SK-N-SH (cell line): ENCODE measurements at regions not wholly inside any gene's neighbourhood (a gene's known extent, or its start where the extent isn't known, plus 50 kb on each side); places are given as distances from the start of the nearest gene placed in this dataset.

Experiments
- CTCF ChIA-PET: fragments of 300-600, 350-600 bp; formaldehyde crosslinking; extraction: SDS; loops from one replicate; lab custom pipeline; 2021; lab: Yijun Ruan, JAX
- POLR2A ChIA-PET: fragments of 350-600 bp; sonication (Branson Sonifier 250); formaldehyde crosslinking; extraction: SDS; loops from one replicate; lab custom pipeline; 2020; ENCODE audit warnings: antibody characterized with exemption, inconsistent platforms; lab: Yijun Ruan, JAX
- DNase-seq: peaks from one replicate; pipeline ENCODE4 v3.0.0; 2012
- H2AFZ ChIP-seq: fragments of 200-600 bp; sonication (generic); 2 replicates; pipeline ENCODE4 v1.8.1; 2016; ENCODE audit warnings: antibody characterized with exemption, mild to moderate bottlenecking, low read depth
- H3F3A ChIP-seq: fragments of 200-600 bp; sonication (generic); replicated peaks from 2 replicates; pipeline ENCODE3; 2016; ENCODE audit warnings: antibody characterized with exemption, mild to moderate bottlenecking; ENCODE audit not compliant: insufficient read depth
- H3K27ac ChIP-seq, 2 experiments: fragments of 200-500 bp in 1 of 2; fragments of 200-600 bp in 1 of 2; sonication (Bioruptor generic) in 1 of 2; sonication (generic), shearing (Covaris generic) in 1 of 2; 2 replicates each; pipeline versions ENCODE4 v1.5.1 to v1.6.1; 2014 to 2016; ENCODE audit warnings: low read depth in 2 of 2, inconsistent platforms in 1 of 2, low read length in 1 of 2, mild to moderate bottlenecking in 1 of 2, mixed read lengths in 1 of 2
- H3K27me3 ChIP-seq: fragments of 200-600 bp; sonication (generic), shearing (Covaris generic); 2 replicates; pipeline ENCODE4 v1.6.1; 2016; ENCODE audit warnings: mixed run types; ENCODE audit not compliant: insufficient read depth
- H3K36me3 ChIP-seq, 2 experiments: fragments of 200-500 bp in 1 of 2; fragments of 200-600 bp in 1 of 2; sonication (Bioruptor generic) in 1 of 2; sonication (generic) in 1 of 2; replicated peaks in 1 of 2; 2 replicates each; pipeline versions ENCODE3 to v1.5.1; 2014 to 2016; ENCODE audit warnings: low read length in 1 of 2, mild to moderate bottlenecking in 1 of 2; ENCODE audit not compliant: insufficient read depth in 2 of 2, control insufficient read depth in 1 of 2
- H3K4me1 ChIP-seq, 2 experiments: fragments of 200-500 bp in 1 of 2; fragments of 200-600 bp in 1 of 2; sonication (Bioruptor generic) in 1 of 2; sonication (generic), shearing (Covaris generic) in 1 of 2; 2 replicates each; pipeline versions ENCODE4 v1.5.1 to v1.6.1; 2014 to 2016; ENCODE audit warnings: low read depth in 1 of 2, low read length in 1 of 2, mixed run types in 1 of 2; ENCODE audit not compliant: insufficient read depth in 2 of 2, control insufficient read depth in 1 of 2
- H3K4me2 ChIP-seq: fragments of 200-600 bp; sonication (generic), shearing (Covaris generic); 2 replicates; pipeline ENCODE4 v1.6.1; 2017; ENCODE audit warnings: mixed run types
- H3K4me3 ChIP-seq, 2 experiments: fragments of 200-500 bp in 1 of 2; fragments of 200-600 bp in 1 of 2; sonication (Bioruptor generic) in 1 of 2; sonication (generic), shearing (Covaris generic) in 1 of 2; 2 replicates each; pipeline versions ENCODE4 v1.5.1 to v1.8.1; 2014 to 2016; ENCODE audit warnings: low read depth in 2 of 2, inconsistent platforms in 1 of 2, low read length in 1 of 2, mild to moderate bottlenecking in 1 of 2, mixed read lengths in 1 of 2, moderate library complexity in 1 of 2
- H3K79me2 ChIP-seq: fragments of 200-600 bp; sonication (generic); 2 replicates; pipeline ENCODE4 v1.8.1; 2017; ENCODE audit warnings: mild to moderate bottlenecking; ENCODE audit not compliant: insufficient read depth
- H3K9ac ChIP-seq: fragments of 200-600 bp; sonication (generic); 2 replicates; pipeline ENCODE4 v1.6.1; 2017; ENCODE audit warnings: mixed run types
- H3K9me2 ChIP-seq: fragments of 200-600 bp; sonication (generic); 2 replicates; pipeline ENCODE4 v1.6.1; 2017; ENCODE audit warnings: mixed run types
- H3K9me3 ChIP-seq: fragments of 200-600 bp; sonication (generic); 2 replicates; pipeline ENCODE4 v1.6.1; 2017; ENCODE audit warnings: mixed run types, mild to moderate bottlenecking, moderate library complexity
- H4K20me1 ChIP-seq: fragments of 200-600 bp; sonication (generic); 2 replicates; pipeline ENCODE4 v1.6.1; 2017; ENCODE audit warnings: mild to moderate bottlenecking, mixed run types; ENCODE audit not compliant: insufficient read depth
- EP300 ChIP-seq, 2 experiments: IDR thresholded peaks; 2 replicates each; pipeline versions ENCODE4 v1.4.0 to v1.6.1; 2012; ENCODE audit warnings: borderline replicate concordance in 1 of 2, low read depth in 1 of 2, low read length in 1 of 2
- EZH2phosphoT487 ChIP-seq: fragments of 200-600 bp; sonication (generic); IDR thresholded peaks from 2 replicates; pipeline ENCODE4 v1.6.1; 2017; ENCODE audit warnings: low read depth, mixed run types, mild to moderate bottlenecking, antibody characterized with exemption, moderate library complexity, borderline replicate concordance
- FOSL2 ChIP-seq: IDR thresholded peaks from 2 replicates; pipeline ENCODE4 v1.4.0; 2012; ENCODE audit warnings: low read depth, mild to moderate bottlenecking, moderate library complexity, borderline replicate concordance
- FOXJ3 ChIP-seq: sonication (generic); formaldehyde crosslinking; IDR thresholded peaks from 2 replicates; pipeline ENCODE4 v1.5.1; 2020; ENCODE audit warnings: mild to moderate bottlenecking, missing genetic modification reagents
- FOXM1 ChIP-seq: IDR thresholded peaks from 2 replicates; pipeline ENCODE4 v1.4.0; 2012; ENCODE audit warnings: low read depth, mild to moderate bottlenecking
- GABPA ChIP-seq: IDR thresholded peaks from 2 replicates; pipeline ENCODE4 v1.4.0; 2012; ENCODE audit warnings: low read depth, mild to moderate bottlenecking
- GATA2 ChIP-seq: sonication (generic); formaldehyde crosslinking; IDR thresholded peaks from 2 replicates; pipeline ENCODE4 v1.5.0; 2020; ENCODE audit warnings: mild to moderate bottlenecking, missing genetic modification reagents
- MEF2A ChIP-seq: IDR thresholded peaks from 2 replicates; pipeline ENCODE4 v1.4.0; 2012; ENCODE audit warnings: low read depth, borderline replicate concordance
- MXI1 ChIP-seq: IDR thresholded peaks from 2 replicates; pipeline ENCODE4 v1.6.1; 2012; ENCODE audit warnings: mild to moderate bottlenecking, low read depth, low read length, improper control_type of control experiment
- NFIC ChIP-seq: IDR thresholded peaks from 2 replicates; pipeline ENCODE4 v1.4.0; 2012; ENCODE audit warnings: borderline replicate concordance
- NRF1 ChIP-seq: IDR thresholded peaks from 2 replicates; pipeline ENCODE4 v1.6.1; 2012; ENCODE audit warnings: low read depth, mild to moderate bottlenecking, low read length
- POLR2AphosphoS5 ChIP-seq: IDR thresholded peaks from 2 replicates; pipeline ENCODE4 v1.6.1; 2012; ENCODE audit warnings: low read depth, low read length
- RAD21 ChIP-seq: IDR thresholded peaks from 2 replicates; pipeline ENCODE4 v1.6.1; 2012; ENCODE audit warnings: mild to moderate bottlenecking, low read length
- SIN3A ChIP-seq: IDR thresholded peaks from 2 replicates; pipeline ENCODE4 v1.6.1; 2012; ENCODE audit warnings: low read depth, mild to moderate bottlenecking, low read length, moderate library complexity, borderline replicate concordance
- YY1 ChIP-seq: IDR thresholded peaks from 2 replicates; pipeline ENCODE4 v1.4.0; 2012; ENCODE audit warnings: low read depth, mild to moderate bottlenecking
- WGBS: methylation state at CpG from one replicate; pipeline ENCODE4 v1.1.6; 2017; ENCODE audit warnings: low lambda C conversion rate; 5-methylcytosine and 5-hydroxymethylcytosine counted together
- TF ChIP-seq, protein P1 (sequence below): IDR thresholded peaks from 2 replicates; pipeline ENCODE4 v1.4.0; 2012; ENCODE audit warnings: low read depth, borderline replicate concordance
- TF ChIP-seq, protein P2 (sequence below): fragments of 200-600 bp; sonication (generic); IDR thresholded peaks from 2 replicates; pipeline ENCODE4 v1.6.1; 2017; ENCODE audit warnings: antibody characterized with exemption, mild to moderate bottlenecking, moderate library complexity
- TF ChIP-seq, protein P3 (sequence below): IDR thresholded peaks from 2 replicates; pipeline ENCODE4 v1.6.1; 2012; ENCODE audit warnings: mild to moderate bottlenecking, low read depth, low read length, moderate library complexity
- TF ChIP-seq, protein P4 (sequence below): fragments of 150-350 bp; IDR thresholded peaks from 2 replicates; pipeline ENCODE4 v1.6.1; 2017; ENCODE audit warnings: antibody characterized with exemption, low read length, low read depth, borderline replicate concordance

DNA sequence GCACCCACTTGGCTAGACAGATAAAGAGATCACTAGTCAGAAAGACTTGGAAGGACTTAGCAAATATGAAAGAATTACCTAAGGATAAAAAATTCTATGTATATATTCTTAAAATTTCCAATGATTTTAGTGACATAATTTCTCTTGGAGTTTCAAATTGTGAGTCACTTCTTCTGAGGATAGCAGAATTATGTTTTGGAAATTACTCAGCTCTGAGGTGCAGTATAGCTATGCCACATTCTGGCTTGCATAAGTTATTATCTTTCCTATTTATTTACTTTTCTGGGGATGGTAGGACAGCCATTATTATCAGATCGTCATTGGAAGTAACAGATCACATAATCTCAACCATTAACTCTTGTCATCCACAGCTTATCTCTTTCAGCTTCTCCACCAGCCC, 853.5 kb downstream of the TRIML1 start:
- H3K9me3 ChIP-seq: no peaks in the 10 kb centered on the region
- no peaks in the 10 kb centered on the region for H3K36me3 ChIP-seq
- no peak overlapping the region for H3K4me3 ChIP-seq
- H3K9ac ChIP-seq: no peak overlapping the region
- DNase-seq: no peak
- no peaks in the 10 kb centered on the region for H3K4me1 ChIP-seq
- no peaks in the 10 kb centered on the region for H3F3A ChIP-seq
- TF ChIP-seq YY1 (no peak), GABPA (no peak), GATA2 (CRISPR knock-in tag) (no peak), MXI1 (no peak), EP300 (IDR thresholded peaks at IDR 0.05; ENCODE audit: borderline replicate concordance in 1 of 2, low read depth in 1 of 2, low read length in 1 of 2) (no peak), FOSL2 (no peak), RAD21 (no peak), MEF2A (no peak), POLR2AphosphoS5 (no peak), NFIC (no peak), FOXM1 (no peak), EZH2phosphoT487 (no peak), SIN3A (no peak), NRF1 (no peak), FOXJ3 (CRISPR knock-in tag) (no peak)
- TF ChIP-seq, protein P1, sequence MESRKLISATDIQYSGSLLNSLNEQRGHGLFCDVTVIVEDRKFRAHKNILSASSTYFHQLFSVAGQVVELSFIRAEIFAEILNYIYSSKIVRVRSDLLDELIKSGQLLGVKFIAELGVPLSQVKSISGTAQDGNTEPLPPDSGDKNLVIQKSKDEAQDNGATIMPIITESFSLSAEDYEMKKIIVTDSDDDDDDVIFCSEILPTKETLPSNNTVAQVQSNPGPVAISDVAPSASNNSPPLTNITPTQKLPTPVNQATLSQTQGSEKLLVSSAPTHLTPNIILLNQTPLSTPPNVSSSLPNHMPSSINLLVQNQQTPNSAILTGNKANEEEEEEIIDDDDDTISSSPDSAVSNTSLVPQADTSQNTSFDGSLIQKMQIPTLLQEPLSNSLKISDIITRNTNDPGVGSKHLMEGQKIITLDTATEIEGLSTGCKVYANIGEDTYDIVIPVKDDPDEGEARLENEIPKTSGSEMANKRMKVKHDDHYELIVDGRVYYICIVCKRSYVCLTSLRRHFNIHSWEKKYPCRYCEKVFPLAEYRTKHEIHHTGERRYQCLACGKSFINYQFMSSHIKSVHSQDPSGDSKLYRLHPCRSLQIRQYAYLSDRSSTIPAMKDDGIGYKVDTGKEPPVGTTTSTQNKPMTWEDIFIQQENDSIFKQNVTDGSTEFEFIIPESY: no peak
- TF ChIP-seq, protein P2, sequence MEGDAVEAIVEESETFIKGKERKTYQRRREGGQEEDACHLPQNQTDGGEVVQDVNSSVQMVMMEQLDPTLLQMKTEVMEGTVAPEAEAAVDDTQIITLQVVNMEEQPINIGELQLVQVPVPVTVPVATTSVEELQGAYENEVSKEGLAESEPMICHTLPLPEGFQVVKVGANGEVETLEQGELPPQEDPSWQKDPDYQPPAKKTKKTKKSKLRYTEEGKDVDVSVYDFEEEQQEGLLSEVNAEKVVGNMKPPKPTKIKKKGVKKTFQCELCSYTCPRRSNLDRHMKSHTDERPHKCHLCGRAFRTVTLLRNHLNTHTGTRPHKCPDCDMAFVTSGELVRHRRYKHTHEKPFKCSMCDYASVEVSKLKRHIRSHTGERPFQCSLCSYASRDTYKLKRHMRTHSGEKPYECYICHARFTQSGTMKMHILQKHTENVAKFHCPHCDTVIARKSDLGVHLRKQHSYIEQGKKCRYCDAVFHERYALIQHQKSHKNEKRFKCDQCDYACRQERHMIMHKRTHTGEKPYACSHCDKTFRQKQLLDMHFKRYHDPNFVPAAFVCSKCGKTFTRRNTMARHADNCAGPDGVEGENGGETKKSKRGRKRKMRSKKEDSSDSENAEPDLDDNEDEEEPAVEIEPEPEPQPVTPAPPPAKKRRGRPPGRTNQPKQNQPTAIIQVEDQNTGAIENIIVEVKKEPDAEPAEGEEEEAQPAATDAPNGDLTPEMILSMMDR: no peak
- TF ChIP-seq, protein P3, sequence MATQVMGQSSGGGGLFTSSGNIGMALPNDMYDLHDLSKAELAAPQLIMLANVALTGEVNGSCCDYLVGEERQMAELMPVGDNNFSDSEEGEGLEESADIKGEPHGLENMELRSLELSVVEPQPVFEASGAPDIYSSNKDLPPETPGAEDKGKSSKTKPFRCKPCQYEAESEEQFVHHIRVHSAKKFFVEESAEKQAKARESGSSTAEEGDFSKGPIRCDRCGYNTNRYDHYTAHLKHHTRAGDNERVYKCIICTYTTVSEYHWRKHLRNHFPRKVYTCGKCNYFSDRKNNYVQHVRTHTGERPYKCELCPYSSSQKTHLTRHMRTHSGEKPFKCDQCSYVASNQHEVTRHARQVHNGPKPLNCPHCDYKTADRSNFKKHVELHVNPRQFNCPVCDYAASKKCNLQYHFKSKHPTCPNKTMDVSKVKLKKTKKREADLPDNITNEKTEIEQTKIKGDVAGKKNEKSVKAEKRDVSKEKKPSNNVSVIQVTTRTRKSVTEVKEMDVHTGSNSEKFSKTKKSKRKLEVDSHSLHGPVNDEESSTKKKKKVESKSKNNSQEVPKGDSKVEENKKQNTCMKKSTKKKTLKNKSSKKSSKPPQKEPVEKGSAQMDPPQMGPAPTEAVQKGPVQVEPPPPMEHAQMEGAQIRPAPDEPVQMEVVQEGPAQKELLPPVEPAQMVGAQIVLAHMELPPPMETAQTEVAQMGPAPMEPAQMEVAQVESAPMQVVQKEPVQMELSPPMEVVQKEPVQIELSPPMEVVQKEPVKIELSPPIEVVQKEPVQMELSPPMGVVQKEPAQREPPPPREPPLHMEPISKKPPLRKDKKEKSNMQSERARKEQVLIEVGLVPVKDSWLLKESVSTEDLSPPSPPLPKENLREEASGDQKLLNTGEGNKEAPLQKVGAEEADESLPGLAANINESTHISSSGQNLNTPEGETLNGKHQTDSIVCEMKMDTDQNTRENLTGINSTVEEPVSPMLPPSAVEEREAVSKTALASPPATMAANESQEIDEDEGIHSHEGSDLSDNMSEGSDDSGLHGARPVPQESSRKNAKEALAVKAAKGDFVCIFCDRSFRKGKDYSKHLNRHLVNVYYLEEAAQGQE: no peak
- TF ChIP-seq, protein P4, sequence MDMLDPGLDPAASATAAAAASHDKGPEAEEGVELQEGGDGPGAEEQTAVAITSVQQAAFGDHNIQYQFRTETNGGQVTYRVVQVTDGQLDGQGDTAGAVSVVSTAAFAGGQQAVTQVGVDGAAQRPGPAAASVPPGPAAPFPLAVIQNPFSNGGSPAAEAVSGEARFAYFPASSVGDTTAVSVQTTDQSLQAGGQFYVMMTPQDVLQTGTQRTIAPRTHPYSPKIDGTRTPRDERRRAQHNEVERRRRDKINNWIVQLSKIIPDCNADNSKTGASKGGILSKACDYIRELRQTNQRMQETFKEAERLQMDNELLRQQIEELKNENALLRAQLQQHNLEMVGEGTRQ: no peak
- 19% methylated on average over 1 of the region's 1 CpG for WGBS
- no peaks in the 10 kb centered on the region for H3K27me3 ChIP-seq
- ChIA-PET POLR2A (no interaction called here), CTCF (interaction anchor here (1.2 kb wide), 1 partner anchor 16 kb away, joined by 3 read pairs; no protein-coding TSS in a partner anchor)
- no peak overlapping the region for H3K27ac ChIP-seq
- no peak overlapping the region for H3K4me2 ChIP-seq
- H3K79me2 ChIP-seq: no peaks in the 10 kb centered on the region
- no peak overlapping the region for H2AFZ ChIP-seq
- no peaks in the 10 kb centered on the region for H4K20me1 ChIP-seq
- no peaks in the 10 kb centered on the region for H3K9me2 ChIP-seq
